Neuronal stem cell (in vitro differentiated cells): ENCODE measurements at regions not wholly inside any gene's neighbourhood (a gene's known extent, or its start where the extent isn't known, plus 50 kb on each side); places are given as distances from the start of the nearest gene placed in this dataset.
A peak's percentile ranks its signal among the peaks of the same experiment; 100 is the strongest.

Source experiments
- DNase-seq: peaks from one replicate; pipeline ENCODE4 v3.0.0-alpha.2; 2013; ENCODE audit warnings: low spot score
- H2AFZ ChIP-seq: one replicate; pipeline ENCODE4 v1.6.1; 2013; ENCODE audit warnings: mild to moderate bottlenecking, low read length, inconsistent platforms
- H2AK5ac ChIP-seq: 2 replicates; pipeline ENCODE4 v1.6.1; 2013; ENCODE audit warnings: low read depth, mild to moderate bottlenecking, inconsistent platforms, low read length, moderate library complexity, mixed read lengths
- H2BK120ac ChIP-seq: 2 replicates; pipeline ENCODE4 v1.6.1; 2013; ENCODE audit warnings: low read depth, mild to moderate bottlenecking, inconsistent platforms, low read length, moderate library complexity, mixed read lengths
- H2BK12ac ChIP-seq: one replicate; pipeline ENCODE4 v1.6.1; 2013; ENCODE audit warnings: low read length, inconsistent platforms
- H2BK15ac ChIP-seq: 2 replicates; pipeline ENCODE4 v1.6.1; 2013; ENCODE audit warnings: mild to moderate bottlenecking, low read length, inconsistent platforms, mixed read lengths
- H2BK5ac ChIP-seq: one replicate; pipeline ENCODE4 v1.6.1; 2013; ENCODE audit warnings: inconsistent platforms, mild to moderate bottlenecking, low read length, moderate library complexity
- H3K14ac ChIP-seq: one replicate; pipeline ENCODE4 v1.6.1; 2013; ENCODE audit warnings: low read length, inconsistent platforms
- H3K18ac ChIP-seq: 2 replicates; pipeline ENCODE4 v1.6.1; 2013; ENCODE audit warnings: low read length, inconsistent platforms
- H3K23ac ChIP-seq: 2 replicates; pipeline ENCODE4 v1.6.1; 2013; ENCODE audit warnings: low read depth, mild to moderate bottlenecking, mixed read lengths, low read length, inconsistent platforms; ENCODE audit not compliant: poor library complexity
- H3K27ac ChIP-seq: replicated peaks from 3 replicates; pipeline ENCODE4 v1.5.1; 2013; ENCODE audit warnings: low read length, inconsistent platforms
- H3K27me3 ChIP-seq, 3 experiments: 2 replicates each; pipeline ENCODE4 v1.6.1; 2013; ENCODE audit warnings: low read length in 3 of 3, mild to moderate bottlenecking in 2 of 3, inconsistent platforms in 1 of 3, low read depth in 1 of 3, mixed read lengths in 1 of 3, moderate library complexity in 1 of 3; ENCODE audit not compliant: control insufficient read depth in 3 of 3, insufficient read depth in 3 of 3
- H3K36me3 ChIP-seq, 2 donors: replicated peaks in 1 of 2; 2 replicates each; pipeline ENCODE4 v1.6.1; 2013; ENCODE audit warnings: low read length in 2 of 2; ENCODE audit not compliant: control insufficient read depth in 2 of 2, insufficient read depth in 2 of 2
- H3K4ac ChIP-seq: 2 replicates; pipeline ENCODE4 v1.6.1; 2013; ENCODE audit warnings: inconsistent platforms, mild to moderate bottlenecking, low read length, moderate library complexity
- H3K4me1 ChIP-seq, 2 donors: 1 replicate in 1 of 2; 2 replicates in 1 of 2; pipeline ENCODE4 v1.6.1; 2013; ENCODE audit warnings: low read length in 2 of 2, low read depth in 1 of 2; ENCODE audit not compliant: control insufficient read depth in 2 of 2, insufficient read depth in 1 of 2
- H3K4me2 ChIP-seq: one replicate; pipeline ENCODE4 v1.6.1; 2013; ENCODE audit warnings: mild to moderate bottlenecking, low read length, inconsistent platforms; ENCODE audit not compliant: insufficient read depth, poor library complexity, severe bottlenecking
- H3K4me3 ChIP-seq, 2 donors: 2 replicates each; pipeline ENCODE4 v1.5.1; 2013; ENCODE audit warnings: low read length in 2 of 2, mild to moderate bottlenecking in 2 of 2, inconsistent platforms in 1 of 2, moderate library complexity in 1 of 2
- H3K79me1 ChIP-seq: one replicate; pipeline ENCODE4 v1.6.1; 2013; ENCODE audit warnings: low read depth, mild to moderate bottlenecking, inconsistent platforms, low read length, moderate library complexity
- H3K9ac ChIP-seq: one replicate; pipeline ENCODE4 v1.6.1; 2013; ENCODE audit warnings: mild to moderate bottlenecking, low read depth, low read length, inconsistent platforms; ENCODE audit not compliant: poor library complexity
- H3K9me3 ChIP-seq, 2 donors: replicated peaks in 1 of 2; 2 replicates each; pipeline versions ENCODE3 to v1.6.1; 2013; ENCODE audit warnings: low read length in 2 of 2, mild to moderate bottlenecking in 2 of 2, inconsistent platforms in 1 of 2, low read depth in 1 of 2, mixed read lengths in 1 of 2, moderate library complexity in 1 of 2; ENCODE audit not compliant: control insufficient read depth in 2 of 2, insufficient read depth in 1 of 2
- H4K8ac ChIP-seq: one replicate; pipeline ENCODE4 v1.6.1; 2013; ENCODE audit warnings: low read depth, mild to moderate bottlenecking, inconsistent platforms, low read length, moderate library complexity
- H4K91ac ChIP-seq: one replicate; pipeline ENCODE4 v1.6.1; 2013; ENCODE audit warnings: low read length, low read depth, mild to moderate bottlenecking, inconsistent platforms; ENCODE audit not compliant: poor library complexity
- WGBS, 2 donors: extraction: QIAGEN DNeasy Blood & Tissue Kit; methylation state at CpG; one replicate each; pipeline ENCODE4 v1.1.7; 2013; ENCODE audit warnings: missing lambda C conversion rate in 2 of 2, mixed read lengths in 1 of 2; ENCODE audit not compliant: insufficient read length in 2 of 2, insufficient replicate concordance in 1 of 2; ENCODE audit errors: extremely low coverage in 2 of 2; 5-methylcytosine and 5-hydroxymethylcytosine counted together

DNA sequence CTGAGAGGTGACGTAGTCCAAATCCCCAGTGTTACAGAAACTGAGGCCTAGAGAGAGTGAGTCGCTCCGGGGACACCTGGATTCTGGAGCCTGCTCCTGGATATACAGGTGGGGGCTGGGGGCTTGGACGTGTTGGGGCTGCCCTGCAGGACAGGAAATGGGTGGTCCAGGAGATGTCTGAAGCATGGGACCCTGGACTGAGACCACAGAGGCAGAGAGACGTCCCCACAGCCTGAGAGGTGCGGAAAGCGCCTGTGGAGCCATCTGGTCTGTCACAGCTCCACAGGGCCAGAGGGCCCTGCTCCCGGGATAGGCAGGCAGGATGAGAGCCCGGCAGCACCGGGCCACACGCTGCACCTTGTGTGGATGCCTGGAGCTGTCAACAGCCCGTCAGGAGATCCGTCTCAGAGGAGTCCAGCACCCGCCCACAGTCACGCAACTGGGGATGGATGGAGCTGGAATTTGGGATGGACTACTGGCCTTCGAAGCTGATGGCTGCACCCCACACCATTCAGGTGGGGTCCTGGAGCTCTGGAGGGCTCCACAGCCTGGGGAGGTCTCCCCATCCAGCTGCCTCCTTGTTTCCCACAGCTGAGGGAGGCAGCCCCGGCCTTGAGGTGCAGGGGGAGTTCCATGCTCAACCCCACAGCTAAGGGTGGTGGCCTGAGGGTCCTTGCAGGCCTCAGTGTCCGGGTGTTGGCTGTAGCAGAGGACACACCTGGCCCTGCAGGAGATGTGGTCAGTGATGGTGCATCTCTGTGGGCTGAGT lies 303.0 kb downstream of the NDUFA10 start:
- H3K4me3 ChIP-seq, result peak overlapping the region in 1 of 2 donors; percentile 7
- peaks cover 0 to 11% of the 10 kb centered on the region in 2 donors for H3K4me1 ChIP-seq
- no peak overlapping the region for H4K91ac ChIP-seq
- peak overlapping the region; percentile 23 for H2AK5ac ChIP-seq
- no peak overlapping the region for H3K4me2 ChIP-seq
- peaks cover 0 to 5% of the 10 kb centered on the region in 2 donors for H3K9me3 ChIP-seq
- peaks cover 0 to 5% (median 3%) of the 10 kb centered on the region in 3 experiments for H3K27me3 ChIP-seq
- no peak overlapping the region for H3K4ac ChIP-seq
- peak overlapping the region; percentile 41 for H2BK15ac ChIP-seq
- H2BK12ac ChIP-seq, result peak overlapping the region; percentile 44
- peak overlapping the region; percentile 50 for H3K23ac ChIP-seq
- WGBS, 2 donors, result no CpG with 5 or more reads among the region's 18 CpGs
- no peak for DNase-seq
- H3K79me1 ChIP-seq, result no peaks in the 10 kb centered on the region
- H4K8ac ChIP-seq, result peak overlapping the region; percentile 54
- H2BK120ac ChIP-seq, result no peak overlapping the region
- H3K9ac ChIP-seq, result no peak overlapping the region
- H3K36me3 ChIP-seq, result peaks cover 0 to 4% of the 10 kb centered on the region in 2 donors
- H2BK5ac ChIP-seq, result no peak overlapping the region
- no peak overlapping the region for H3K27ac ChIP-seq
- H3K14ac ChIP-seq, result no peak overlapping the region
- no peak overlapping the region for H2AFZ ChIP-seq
- peak overlapping the region; percentile 73 for H3K18ac ChIP-seq

DNA sequence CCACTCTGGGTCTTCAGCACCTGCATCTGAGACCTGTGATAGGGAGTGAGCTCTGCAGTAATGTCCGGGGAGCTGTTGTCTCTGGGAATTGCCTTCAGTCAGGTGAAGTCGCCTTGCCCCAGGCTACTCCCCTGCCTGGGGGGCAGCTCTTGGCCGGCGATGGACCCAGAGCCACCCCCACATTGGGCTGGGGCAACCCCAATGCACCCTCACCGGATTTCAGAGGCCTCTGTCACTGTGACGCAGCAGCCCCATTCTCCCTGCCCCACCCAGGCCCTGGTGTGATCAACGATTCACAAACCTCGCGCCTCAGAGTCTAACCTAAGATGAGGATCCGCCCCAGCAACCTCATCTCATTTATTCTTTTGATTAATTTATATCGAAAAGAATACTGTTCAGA lies 303.6 kb downstream of the NDUFA10 start:
- Histone ChIP-seq H2BK15ac (no peak overlapping the region), H4K8ac (no peak overlapping the region), H3K18ac (peak overlapping the region; percentile 7), H2BK12ac (no peak overlapping the region), H3K14ac (no peak overlapping the region), H2BK5ac (no peak overlapping the region), H3K79me1 (no peaks in the 10 kb centered on the region), H3K4me2 (no peak overlapping the region), H4K91ac (no peak overlapping the region), H3K9me3 (peaks cover 0 to 5% of the 10 kb centered on the region in 2 donors), H3K27ac (no peak overlapping the region), H3K9ac (no peak overlapping the region), H3K4me3 (no peak overlapping the region), H3K23ac (no peak overlapping the region), H2BK120ac (no peak overlapping the region), H3K36me3 (peaks cover 0 to 4% of the 10 kb centered on the region in 2 donors), H2AK5ac (no peak overlapping the region), H2AFZ (no peak overlapping the region), H3K4ac (no peak overlapping the region), H3K27me3 (peaks cover 0 to 3% (median 3%) of the 10 kb centered on the region in 3 experiments), H3K4me1 (peaks cover 0 to 5% of the 10 kb centered on the region in 2 donors)
- no CpG with 5 or more reads among the region's 11 CpGs for WGBS, 2 donors
- DNase-seq, result no peak

DNA sequence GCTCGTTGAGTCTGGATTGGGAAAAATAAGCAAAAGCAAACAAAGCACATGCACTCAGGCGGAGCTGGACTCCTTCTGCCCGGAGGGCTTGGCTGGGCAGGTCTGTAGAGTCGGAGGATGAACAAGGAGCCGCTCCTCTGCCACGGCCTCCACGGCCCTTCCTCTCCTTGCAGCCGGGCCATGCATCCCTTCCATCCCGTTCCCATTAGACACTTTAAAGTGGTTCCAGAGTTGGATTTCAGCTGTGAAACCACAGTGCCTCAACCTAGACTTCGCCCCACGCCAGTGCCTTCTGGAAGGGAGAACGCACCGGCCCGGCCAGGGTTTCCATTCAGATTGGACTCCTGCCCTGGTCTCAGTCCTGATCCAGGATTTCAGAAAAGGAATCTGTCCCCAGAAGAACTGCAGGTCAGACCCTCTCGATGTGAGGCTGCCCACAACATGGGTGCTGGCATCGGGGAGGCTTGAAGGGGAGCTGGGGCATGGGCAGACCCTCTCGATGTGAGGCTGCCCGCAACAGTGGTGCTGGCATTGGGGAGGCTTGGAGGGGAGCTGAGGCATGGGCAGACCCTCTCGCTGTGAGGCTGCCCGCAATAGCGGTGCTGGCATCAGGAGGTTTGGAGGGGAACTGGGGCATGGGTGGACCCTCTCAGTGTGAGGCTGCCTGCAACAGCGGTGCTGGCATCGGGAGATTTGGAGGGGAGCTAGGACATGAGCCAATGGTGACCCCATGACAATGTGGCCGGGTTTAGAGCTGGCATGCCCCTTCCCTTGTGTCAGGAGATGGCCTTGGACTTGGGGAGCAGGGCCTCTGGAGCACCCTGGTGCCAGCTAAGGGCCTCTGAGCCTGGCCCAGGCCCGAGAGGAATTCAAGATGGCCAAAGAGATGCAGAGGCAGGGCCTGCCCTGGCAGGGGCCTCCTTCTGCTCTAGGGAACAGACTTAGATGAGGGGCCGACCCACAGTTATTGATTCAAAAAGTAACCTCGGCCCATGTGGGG lies 304.5 kb downstream of the NDUFA10 start:
- Histone ChIP-seq H3K27ac (no peak overlapping the region), H2BK15ac (peak overlapping the region; percentile 39), H3K23ac (no peak overlapping the region), H3K4me1 (peaks cover 0 to 3% of the 10 kb centered on the region in 2 donors), H2AK5ac (peak overlapping the region; percentile 63), H3K4me2 (no peak overlapping the region), H4K91ac (no peak overlapping the region), H3K4ac (no peak overlapping the region), H2BK12ac (no peak overlapping the region), H2BK120ac (no peak overlapping the region), H2BK5ac (no peak overlapping the region), H2AFZ (no peak overlapping the region), H3K79me1 (no peaks in the 10 kb centered on the region), H3K18ac (peak overlapping the region; percentile 33), H3K14ac (peak overlapping the region; percentile 79), H3K27me3 (peaks cover 0 to 6% (median 0%) of the 10 kb centered on the region in 3 experiments), H3K4me3 (no peak overlapping the region), H3K9ac (no peak overlapping the region), H3K9me3 (peaks cover 0 to 7% of the 10 kb centered on the region in 2 donors), H3K36me3 (peaks cover 0 to 7% of the 10 kb centered on the region in 2 donors), H4K8ac (no peak overlapping the region)
- WGBS, 2 donors, result no CpG with 5 or more reads among the region's 27 CpGs
- DNase-seq, result no peak
